Heart right ventricle (tissue), 16 donors: ENCODE measurements at regions not wholly inside any gene's neighbourhood (a gene's known extent, or its start where the extent isn't known, plus 50 kb on each side); places are given as distances from the start of the nearest gene placed in this dataset.

Source experiments
- ATAC-seq, 8 donors: fragments of 200-7000 bp; cut with Tn5 transposase; one replicate each; pipeline ENCODE4 v1.9.1; 2020; ENCODE audit warnings: mild to moderate bottlenecking in 8 of 8, moderate library complexity in 8 of 8, moderate number of reproducible peaks in 1 of 8
- DNase-seq, 2 donors: peaks; one replicate each; pipeline ENCODE4 v3.0.0-alpha.2; 2020
- H3K27ac ChIP-seq, 10 donors: fragments of 200-600 bp; sonication (generic) in 2 of 10; one replicate each; pipeline versions ENCODE4 v1.5.0 to v1.8.0; 2020 to 2022; ENCODE audit warnings: mild to moderate bottlenecking in 3 of 10
- H3K27me3 ChIP-seq, 7 donors: fragments of 200-600 bp; one replicate each; pipeline ENCODE4 v1.8.0; 2021 to 2022; ENCODE audit warnings: mild to moderate bottlenecking in 2 of 7
- H3K36me3 ChIP-seq, 9 donors: fragments of 200-600 bp; sonication (generic) in 1 of 9; one replicate each; pipeline versions ENCODE4 v1.5.0 to v1.8.0; 2020 to 2022; ENCODE audit warnings: mild to moderate bottlenecking in 2 of 9
- H3K4me1 ChIP-seq, 9 donors: fragments of 200-600 bp; sonication (generic) in 1 of 9; one replicate each; pipeline versions ENCODE4 v1.5.0 to v1.8.0; 2020 to 2022; ENCODE audit warnings: mild to moderate bottlenecking in 4 of 9
- H3K4me3 ChIP-seq, 10 donors: fragments of 200-600 bp; sonication (generic) in 2 of 10; one replicate each; pipeline versions ENCODE4 v1.5.0 to v1.8.0; 2020 to 2022; ENCODE audit warnings: mild to moderate bottlenecking in 7 of 10, moderate library complexity in 2 of 10
- H3K9me3 ChIP-seq, 11 donors: fragments of 200-600 bp in 10 of 11; sonication (generic) in 2 of 11; one replicate each; pipeline versions ENCODE4 v1.5.0 to v1.8.0; 2013 to 2022; ENCODE audit warnings: mild to moderate bottlenecking in 2 of 11, control low read depth in 1 of 11, moderate library complexity in 1 of 11
- WGBS, 2 donors: extraction: QIAGEN DNeasy Blood & Tissue Kit; methylation state at CpG; one replicate each; pipeline ENCODE4 v1.1.7; 2013; ENCODE audit warnings: inconsistent platforms in 1 of 2; 5-methylcytosine and 5-hydroxymethylcytosine counted together
- intact Hi-C, 10 donors: fragments of 100-400 bp; cut with DNase I; formaldehyde crosslinking; loops; one replicate each; pipeline versions ENCODE4 v1.11.1 to v1.14.2; 2022
- TF ChIP-seq, protein P1 (sequence below), 9 donors: fragments of 200-600 bp; sonication (generic) in 2 of 9; IDR thresholded peaks; one replicate each; pipeline versions ENCODE4 v1.5.0 to v1.8.0; 2021 to 2022; ENCODE audit warnings: antibody characterized with exemption in 9 of 9, mild to moderate bottlenecking in 5 of 9, moderate library complexity in 1 of 9
- donor health status: Arrhythmogenic right ventricular cardiomyopathy.
- donor health status: ischemic (EF 13 %, LVEDD 7.1; RV severe dilation, severe dysfunction).
- donor health status: healthy with polysubstance abuse.
- donor health status: DM: no; HTN: yes; CAD: no.
- donor health status: DM: no; HTN: no; CAD: no.
- donor health status: ischemic (EF 25% LVEDD 6.9; RV normal size, moderate dysfunction).
- donor health status: ischemic (EF 25% LVEDD 5.7; RV mildly dilated, moderate dysfunction).
- donor health status: healthy.
- donor health status: DM: yes; HTN: yes; CAD: no.
- donor health status: Ischemic cardiomyopathy.
- donor health status: ischemic (EF 35%, LVEDD 5.7; RV mildly dilated, moderate dysfunction).
- donor health status: nonischemic (EF 11% LVEDD 7.7; RV severe dilation, severe dysfunction).
- donor health status: DM: yes; HTN: yes; CAD: no.
- donor health status: PGD.
- donor health status: ischemic (EF 29% LVEDD 5.4; RV normal size, mild dysfunction).
- donor health status: nonischemic (EF 23%, LVEDD 6.1; RV moderate dilation, normal function).

DNA sequence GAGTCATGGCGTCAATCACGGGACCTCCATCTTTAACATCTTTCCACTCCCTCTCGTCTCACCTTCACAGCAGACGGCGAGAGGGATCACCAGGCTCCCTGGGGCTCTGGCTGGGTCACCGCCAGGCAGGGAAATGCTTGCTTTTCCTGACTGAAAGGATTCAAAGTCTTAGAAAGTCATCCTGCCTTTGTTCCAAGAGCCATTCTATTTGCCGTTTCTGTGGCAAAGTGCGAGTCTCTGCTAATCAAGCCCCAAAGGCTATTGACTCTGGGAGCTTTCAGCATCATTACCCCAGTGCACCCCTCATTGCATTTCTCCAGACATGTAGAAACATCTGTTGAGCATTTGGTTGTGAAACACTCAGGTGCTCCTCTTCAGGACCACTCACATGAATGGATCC is 69.6 kb downstream of the GSC start:
- WGBS, 2 donors: 46 to 51% methylated on average over 8 of the region's 8 CpGs
- ATAC-seq: no peak
- no peak overlapping the region for H3K4me3 ChIP-seq
- H3K9me3 ChIP-seq: no peaks in the 10 kb centered on the region
- no peaks in the 10 kb centered on the region for H3K4me1 ChIP-seq
- H3K36me3 ChIP-seq: no peaks in the 10 kb centered on the region
- TF ChIP-seq, protein P1, sequence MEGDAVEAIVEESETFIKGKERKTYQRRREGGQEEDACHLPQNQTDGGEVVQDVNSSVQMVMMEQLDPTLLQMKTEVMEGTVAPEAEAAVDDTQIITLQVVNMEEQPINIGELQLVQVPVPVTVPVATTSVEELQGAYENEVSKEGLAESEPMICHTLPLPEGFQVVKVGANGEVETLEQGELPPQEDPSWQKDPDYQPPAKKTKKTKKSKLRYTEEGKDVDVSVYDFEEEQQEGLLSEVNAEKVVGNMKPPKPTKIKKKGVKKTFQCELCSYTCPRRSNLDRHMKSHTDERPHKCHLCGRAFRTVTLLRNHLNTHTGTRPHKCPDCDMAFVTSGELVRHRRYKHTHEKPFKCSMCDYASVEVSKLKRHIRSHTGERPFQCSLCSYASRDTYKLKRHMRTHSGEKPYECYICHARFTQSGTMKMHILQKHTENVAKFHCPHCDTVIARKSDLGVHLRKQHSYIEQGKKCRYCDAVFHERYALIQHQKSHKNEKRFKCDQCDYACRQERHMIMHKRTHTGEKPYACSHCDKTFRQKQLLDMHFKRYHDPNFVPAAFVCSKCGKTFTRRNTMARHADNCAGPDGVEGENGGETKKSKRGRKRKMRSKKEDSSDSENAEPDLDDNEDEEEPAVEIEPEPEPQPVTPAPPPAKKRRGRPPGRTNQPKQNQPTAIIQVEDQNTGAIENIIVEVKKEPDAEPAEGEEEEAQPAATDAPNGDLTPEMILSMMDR (IDR thresholded peaks at IDR 0.05): no peak
- H3K27ac ChIP-seq: no peak overlapping the region
- no peak for DNase-seq
- intact Hi-C loops: no loop called here
- H3K27me3 ChIP-seq: peaks cover 0 to 42% (median 22%) of the 10 kb centered on the region in 7 donors

- intact Hi-C loops: loop anchor here in 2 of 10 donors (10.0 kb wide), 2 partner anchors 395 to 735 kb away; no protein-coding TSS in a partner anchor
- Histone ChIP-seq H3K9me3 (no peaks in the 10 kb centered on the region), H3K36me3 (no peaks in the 10 kb centered on the region), H3K27ac (no peak overlapping the region), H3K4me1 (no peaks in the 10 kb centered on the region), H3K27me3 (peaks cover 0 to 42% (median 22%) of the 10 kb centered on the region in 7 donors), H3K4me3 (no peak overlapping the region)
- TF ChIP-seq, protein P1 (IDR thresholded peaks at IDR 0.05): no peak
- DNase-seq (no peak), ATAC-seq (no peak)
- 54 to 57% methylated on average over 9 of the region's 9 CpGs for WGBS, 2 donors
Measured at GRCh38 chr14:94699831-94700230, 70.1 kb downstream of the GSC start.

GRCh38 chr14:94697773-94698556 is 71.9 kb downstream of the GSC start:
- H3K27ac ChIP-seq: no peak overlapping the region
- H3K4me3 ChIP-seq: no peak overlapping the region
- intact Hi-C loops: loop anchor here in 2 of 10 donors (10.0 kb wide), 2 partner anchors 397 to 737 kb away; no protein-coding TSS in a partner anchor
- peaks cover 0 to 42% (median 22%) of the 10 kb centered on the region in 7 donors for H3K27me3 ChIP-seq
- TF ChIP-seq, protein P1 (IDR thresholded peaks at IDR 0.05): no peak
- no peaks in the 10 kb centered on the region for H3K4me1 ChIP-seq
- H3K36me3 ChIP-seq: no peaks in the 10 kb centered on the region
- DNase-seq (no peak), ATAC-seq (no peak)
- no peaks in the 10 kb centered on the region for H3K9me3 ChIP-seq
- 62 to 66% methylated on average over 12 of the region's 12 CpGs for WGBS, 2 donors

- no peak overlapping the region for H3K4me3 ChIP-seq
- peaks cover 0 to 42% (median 26%) of the 10 kb centered on the region in 7 donors for H3K27me3 ChIP-seq
- H3K9me3 ChIP-seq: no peaks in the 10 kb centered on the region
- intact Hi-C loops: loop anchor here in 2 of 10 donors (10.0 kb wide), 2 partner anchors 398 to 738 kb away; no protein-coding TSS in a partner anchor
- ATAC-seq: no peak
- no peak overlapping the region for H3K27ac ChIP-seq
- DNase-seq: no peak
- no peaks in the 10 kb centered on the region for H3K36me3 ChIP-seq
- TF ChIP-seq, protein P1 (IDR thresholded peaks at IDR 0.05): no peak
- WGBS, 2 donors: 94 to 95% methylated on average over 7 of the region's 7 CpGs
- H3K4me1 ChIP-seq: no peaks in the 10 kb centered on the region
Measured at GRCh38 chr14:94696518-94696917, 73.4 kb downstream of the GSC start.
